HG03378 (cell line): ENCODE measurements at regions not wholly inside any gene's neighbourhood (a gene's known extent, or its start where the extent isn't known, plus 50 kb on each side); places are given as distances from the start of the nearest gene placed in this dataset.
A peak's percentile ranks its signal among the peaks of the same experiment; 100 is the strongest.

Source experiments
- ATAC-seq: cut with Tn5 transposase; IDR thresholded peaks from one replicate; pipeline ENCODE4 v1.9.1; 2021; ENCODE audit warnings: mild to moderate bottlenecking, moderate library complexity; ENCODE audit not compliant: unreplicated experiment

- no peak for ATAC-seq
Measured at GRCh38 chr5:89120719-89121118, 237.7 kb upstream of the MEF2C start.

DNA sequence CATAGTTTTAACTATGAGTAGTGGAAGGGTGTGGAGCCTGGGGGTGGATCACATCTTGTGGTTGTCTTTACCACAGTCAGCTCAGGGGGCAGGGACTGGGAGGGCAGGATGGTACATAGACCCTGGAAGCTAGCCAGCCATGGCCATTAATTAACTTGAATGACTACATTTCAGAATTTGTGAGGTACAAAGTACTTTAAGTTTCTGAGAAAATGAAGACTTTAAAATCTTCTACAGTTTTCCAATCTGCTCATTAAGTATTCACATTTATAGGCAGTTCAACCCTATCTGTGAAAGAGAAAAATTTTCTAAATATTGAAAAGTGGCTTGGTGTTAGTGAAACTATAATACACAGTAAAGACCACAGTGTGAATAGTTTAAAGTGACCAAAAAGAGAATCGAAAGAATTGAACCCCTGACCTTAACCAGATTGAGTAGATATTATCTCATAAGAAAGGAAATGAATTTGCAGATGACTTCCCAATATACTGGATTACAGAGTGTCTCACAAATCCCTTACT, 234.2 kb upstream of the MEF2C start:
- peak; percentile 92 for ATAC-seq

DNA sequence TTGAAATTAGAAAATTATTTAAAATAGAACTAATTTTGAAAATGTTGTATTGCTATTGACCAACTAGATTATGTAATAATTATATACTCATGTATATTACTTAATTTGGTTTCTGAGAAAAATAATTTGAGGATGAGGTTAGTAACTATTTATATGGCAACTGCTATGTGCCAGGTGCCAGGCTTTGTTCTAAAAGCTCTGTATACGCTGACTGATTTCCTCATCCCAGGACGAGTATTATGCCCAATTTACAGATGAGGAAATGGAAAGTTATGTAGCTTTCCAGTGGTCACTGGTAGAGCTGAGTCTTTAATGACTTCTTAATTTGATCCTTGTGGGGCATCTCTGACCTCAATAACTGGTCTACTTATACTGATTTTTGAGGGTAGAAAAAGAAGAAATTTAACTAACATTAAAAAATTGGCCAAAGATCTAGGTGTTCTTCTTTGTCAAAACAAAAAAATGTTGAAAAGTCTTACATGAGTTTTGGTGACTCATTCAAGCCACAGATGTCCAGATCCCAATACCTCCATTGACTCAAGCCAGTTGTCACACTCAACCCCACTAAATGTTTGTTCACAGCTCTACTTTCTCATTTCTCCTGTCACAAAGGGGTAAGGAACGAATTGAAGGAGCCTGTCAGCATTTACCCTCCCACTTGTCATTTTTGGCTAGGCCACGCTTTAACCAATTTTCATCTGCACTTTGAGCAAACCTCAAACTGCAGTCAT, 228.1 kb upstream of the MEF2C start:
- ATAC-seq, result no peak

DNA sequence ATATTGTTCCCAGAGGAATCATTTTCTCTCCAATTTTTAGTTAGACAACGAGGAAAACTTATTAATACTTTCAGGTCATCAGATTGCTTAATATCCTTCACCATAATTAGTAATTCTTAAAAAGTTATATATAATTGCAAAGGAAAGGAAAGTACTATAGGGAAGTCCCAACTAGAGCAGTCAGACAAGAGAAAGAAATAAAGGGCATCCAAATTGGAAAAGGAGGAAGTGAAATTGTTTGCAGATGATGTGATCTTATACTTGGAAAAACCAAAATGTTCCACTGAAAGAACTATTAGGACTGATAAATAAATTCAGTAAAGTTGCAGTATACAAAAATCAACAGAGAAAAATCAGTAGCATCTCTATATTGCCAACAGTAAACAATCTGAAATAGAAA, 223.5 kb upstream of the MEF2C start:
- no peak for ATAC-seq

GRCh38 chr5:89105836-89106235, 222.9 kb upstream of the MEF2C start:
- ATAC-seq, result no peak

GRCh38 chr5:89105171-89105695, 222.2 kb upstream of the MEF2C start:
- ATAC-seq, result no peak

DNA sequence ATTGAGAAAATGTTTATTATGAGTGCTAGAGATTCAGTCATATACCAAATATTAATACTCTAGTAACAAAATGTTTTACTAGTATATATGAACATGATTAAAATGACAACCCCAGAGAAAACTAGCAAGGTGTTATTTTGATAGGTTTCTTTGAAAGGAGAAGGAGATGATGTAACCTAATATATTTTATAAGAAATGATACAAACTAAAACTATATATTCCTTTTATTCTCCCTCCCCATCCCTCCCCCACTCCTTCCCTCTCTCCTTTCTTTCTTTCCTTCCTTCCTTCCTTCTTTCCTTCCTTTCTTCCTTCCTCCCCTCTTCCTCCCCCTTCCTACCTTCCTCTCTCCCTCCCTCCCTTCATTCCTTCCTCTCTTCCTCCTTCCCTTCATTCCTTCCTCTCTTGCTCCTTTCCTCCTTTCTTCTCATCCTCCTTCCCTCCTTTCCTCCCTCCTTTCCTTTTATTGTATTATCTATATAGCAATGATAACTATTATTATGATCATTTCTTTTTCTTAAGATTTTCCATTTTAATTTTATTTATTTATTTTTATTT, 215.3 kb upstream of the MEF2C start:
- ATAC-seq, result no peak

GRCh38 chr5:89097103-89097502, 214.1 kb upstream of the MEF2C start:
- ATAC-seq, result peak; percentile 96

- no peak for ATAC-seq
Measured at GRCh38 chr5:89095341-89095740, 212.4 kb upstream of the MEF2C start.

DNA sequence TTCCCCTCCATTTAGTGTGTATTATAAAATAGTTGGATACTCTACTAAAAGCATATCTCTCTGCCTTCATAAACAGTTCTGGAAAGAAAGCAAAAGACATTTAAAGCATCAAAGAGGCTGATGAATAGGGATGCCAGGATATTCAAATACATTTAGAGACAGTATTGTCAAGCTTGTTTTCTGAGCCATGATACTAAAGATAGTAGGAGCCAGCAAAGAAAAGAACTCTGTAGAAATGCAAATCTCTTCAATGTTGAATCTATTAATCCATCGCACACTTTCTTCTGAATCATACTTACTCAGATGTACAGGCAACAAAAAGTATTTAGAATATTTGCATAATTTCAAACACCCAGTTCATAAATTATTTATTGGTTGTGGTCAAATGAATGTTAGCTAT, 207.1 kb upstream of the MEF2C start:
- no peak for ATAC-seq

- ATAC-seq, result no peak
Measured at GRCh38 chr5:89087551-89088318, 204.8 kb upstream of the MEF2C start.

- no peak for ATAC-seq
Measured at GRCh38 chr5:89087128-89087527, 204.1 kb upstream of the MEF2C start.

- ATAC-seq, result no peak
Measured at GRCh38 chr5:89086390-89087086, 203.6 kb upstream of the MEF2C start.

- ATAC-seq, result no peak
Measured at GRCh38 chr5:89083791-89084190, 200.8 kb upstream of the MEF2C start.

DNA sequence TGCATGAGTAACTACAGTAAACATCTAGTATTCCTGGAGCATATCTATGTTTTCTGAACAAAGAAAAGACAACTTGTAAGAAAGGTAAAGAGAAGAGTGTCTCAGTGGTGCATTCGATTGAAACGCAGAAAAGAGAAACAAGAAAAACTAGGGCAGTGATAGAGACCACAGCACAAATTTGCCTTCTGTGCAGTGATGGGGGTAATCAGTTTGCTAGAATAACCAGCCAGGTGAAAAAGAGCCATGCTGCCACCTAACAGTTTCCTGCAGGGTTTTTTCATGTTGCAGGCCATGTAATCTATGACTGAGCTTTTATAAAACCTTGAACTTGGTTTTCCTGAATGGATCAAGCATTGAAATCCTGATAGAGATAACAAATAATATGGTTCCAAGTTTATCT, 198.4 kb upstream of the MEF2C start:
- ATAC-seq, result peak; percentile 67

DNA sequence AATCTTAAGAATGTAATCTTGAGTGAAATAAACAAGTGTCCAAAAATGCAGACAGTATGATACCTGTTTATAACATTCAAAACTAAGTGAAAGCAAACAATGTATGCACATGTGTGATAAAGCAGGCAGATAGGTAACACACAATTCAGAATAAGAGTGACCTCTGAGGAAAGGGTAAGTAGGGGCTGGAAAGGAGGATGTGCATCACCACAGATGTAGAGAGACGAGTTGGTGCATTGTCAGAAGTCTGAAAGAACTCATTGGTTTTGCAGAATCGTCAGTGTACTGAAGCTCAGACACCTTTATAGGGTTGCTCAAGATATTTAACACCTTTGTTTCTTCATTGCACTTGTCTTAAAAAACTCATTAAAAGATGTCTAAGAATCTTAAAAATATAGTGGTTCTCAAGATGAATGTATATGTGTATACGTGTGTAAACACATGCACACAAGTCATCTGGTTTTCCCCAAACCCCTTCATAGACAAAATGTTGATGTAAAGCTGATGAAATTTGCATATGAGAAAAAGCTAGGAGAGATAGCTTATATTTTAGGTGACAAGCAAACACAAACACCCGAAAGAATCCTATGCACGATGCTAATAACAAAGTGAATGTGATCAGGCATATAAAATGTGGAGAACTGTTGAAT, 197.6 kb upstream of the MEF2C start:
- peak; percentile 57 for ATAC-seq

DNA sequence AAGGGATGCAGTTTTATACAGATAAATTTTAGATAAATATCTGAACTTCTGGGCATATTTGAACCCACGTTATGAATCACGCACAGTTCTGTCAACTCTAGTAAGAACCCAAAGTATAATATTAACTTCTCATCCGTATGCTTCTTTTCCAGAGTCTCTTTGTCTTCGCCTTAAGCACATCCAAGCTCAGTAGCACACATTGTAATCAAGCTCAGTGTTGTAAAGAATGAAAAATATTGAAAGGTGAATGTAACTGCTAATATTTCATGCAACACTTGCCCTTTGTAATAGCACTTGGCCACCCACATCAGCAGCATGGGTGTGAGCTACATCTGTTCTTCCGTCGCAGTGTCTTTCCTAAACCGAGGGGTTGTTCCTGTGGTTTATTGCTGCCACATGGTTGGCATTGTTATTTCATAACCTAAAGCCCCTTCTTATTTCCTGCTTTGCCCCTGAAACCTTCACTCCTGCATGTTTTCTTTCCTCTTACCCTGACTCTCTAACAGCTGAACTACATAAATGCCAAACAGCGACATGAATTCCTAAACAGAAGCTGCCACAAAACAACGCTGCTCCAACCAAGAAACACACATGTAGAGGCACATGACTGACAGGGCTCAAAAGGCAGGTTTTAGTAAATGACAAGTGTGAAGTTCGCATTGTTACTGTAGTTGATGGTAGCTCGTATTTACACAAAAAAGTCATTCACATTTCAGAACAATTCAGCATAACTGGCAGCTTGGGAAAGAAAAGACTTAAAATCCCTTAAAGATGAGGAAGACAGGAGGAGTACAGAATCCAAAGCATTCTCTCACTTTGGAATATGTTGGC, 190.1 kb upstream of the MEF2C start:
- no peak for ATAC-seq

GRCh38 chr5:89071941-89072331, 189.0 kb upstream of the MEF2C start:
- peak; percentile 71 for ATAC-seq

- ATAC-seq, result peak; percentile 83
Measured at GRCh38 chr5:89071101-89071940, 188.3 kb upstream of the MEF2C start.
